SJCRH30 (cell line): ENCODE measurements at regions not wholly inside any gene's neighbourhood (a gene's known extent, or its start where the extent isn't known, plus 50 kb on each side); places are given as distances from the start of the nearest gene placed in this dataset.

Source experiments
- DNase-seq, 2 experiments: peaks; one replicate each; pipeline ENCODE4 v3.0.0-alpha.2; 2015 to 2020
- H3K27ac ChIP-seq: fragments of 250-450 bp; sonication (Bioruptor Pico); 2 replicates; pipeline ENCODE4 v1.5.1; 2020; ENCODE audit warnings: mild to moderate bottlenecking, moderate library complexity
- H3K27me3 ChIP-seq: fragments of 250-450 bp; sonication (Bioruptor Pico); 2 replicates; pipeline ENCODE4 v1.5.1; 2020; ENCODE audit warnings: mild to moderate bottlenecking, moderate library complexity
- H3K36me3 ChIP-seq: fragments of 250-450 bp; sonication (Bioruptor Pico); 2 replicates; pipeline ENCODE4 v1.5.1; 2020; ENCODE audit warnings: mild to moderate bottlenecking, moderate library complexity
- H3K4me1 ChIP-seq: fragments of 250-450 bp; sonication (Bioruptor Pico); 2 replicates; pipeline ENCODE4 v1.5.1; 2020; ENCODE audit warnings: mild to moderate bottlenecking, moderate library complexity
- H3K4me3 ChIP-seq: fragments of 250-450 bp; sonication (Bioruptor Pico); 2 replicates; pipeline ENCODE4 v1.5.1; 2020; ENCODE audit warnings: mild to moderate bottlenecking, moderate library complexity
- H3K9me3 ChIP-seq: fragments of 250-450 bp; sonication (Bioruptor Pico); replicated peaks from 2 replicates; pipeline ENCODE4 v1.5.1; 2020; ENCODE audit warnings: mild to moderate bottlenecking, moderate library complexity

GRCh38 chr15:45913451-45913850 lies 278.6 kb downstream of the SQOR start:
- Histone ChIP-seq H3K9me3 (no peaks in the 10 kb centered on the region; the same call in 1 of the 2 replicates), H3K4me1 (peaks cover 15% of the 10 kb centered on the region), H3K4me3 (no peak overlapping the region), H3K36me3 (no peaks in the 10 kb centered on the region), H3K27me3 (no peaks in the 10 kb centered on the region), H3K27ac (peak overlapping the region; percentile 35)
- peak; percentile 55 to 79 for DNase-seq

- H3K36me3 ChIP-seq, result no peaks in the 10 kb centered on the region
- no peaks in the 10 kb centered on the region for H3K9me3 ChIP-seq
- no peak overlapping the region for H3K4me3 ChIP-seq
- H3K27ac ChIP-seq, result peak overlapping the region; percentile 35; the same call in 1 of the 2 replicates
- H3K27me3 ChIP-seq, result no peaks in the 10 kb centered on the region
- peaks cover 15% of the 10 kb centered on the region for H3K4me1 ChIP-seq
- DNase-seq, result no peak
These were observed 279.6 kb downstream of the SQOR start for GRCh38 chr15:45914425-45914824.

- no peaks in the 10 kb centered on the region for H3K27me3 ChIP-seq
- DNase-seq, result no peak
- no peaks in the 10 kb centered on the region for H3K9me3 ChIP-seq
- no peak overlapping the region for H3K4me3 ChIP-seq
- no peak overlapping the region for H3K27ac ChIP-seq
- H3K4me1 ChIP-seq, result peaks cover 15% of the 10 kb centered on the region
- H3K36me3 ChIP-seq, result no peaks in the 10 kb centered on the region
These were observed 284.0 kb downstream of the SQOR start for GRCh38 chr15:45918839-45919238.

GRCh38 chr15:45919806-45920205 lies 285.0 kb downstream of the SQOR start:
- Histone ChIP-seq H3K9me3 (no peaks in the 10 kb centered on the region), H3K36me3 (no peaks in the 10 kb centered on the region), H3K27me3 (no peaks in the 10 kb centered on the region), H3K4me1 (peaks cover 11% of the 10 kb centered on the region; the same call in 1 of the 2 replicates), H3K27ac (no peak overlapping the region), H3K4me3 (no peak overlapping the region)
- peak in 1 of 2 experiments; percentile 10 for DNase-seq

- H3K4me3 ChIP-seq, result no peak overlapping the region
- no peaks in the 10 kb centered on the region for H3K27me3 ChIP-seq
- no peak overlapping the region for H3K27ac ChIP-seq
- H3K36me3 ChIP-seq, result no peaks in the 10 kb centered on the region
- no peaks in the 10 kb centered on the region for H3K9me3 ChIP-seq
- H3K4me1 ChIP-seq, result peaks cover 11% of the 10 kb centered on the region; the same call in 1 of the 2 replicates
- peak; percentile 49 to 54 for DNase-seq
These were observed 286.5 kb downstream of the SQOR start for GRCh38 chr15:45921376-45921775.

GRCh38 chr15:45921978-45922377 lies 287.1 kb downstream of the SQOR start:
- H3K4me1 ChIP-seq, result peaks cover 11% of the 10 kb centered on the region; the same call in 1 of the 2 replicates
- H3K36me3 ChIP-seq, result no peaks in the 10 kb centered on the region
- no peak overlapping the region for H3K27ac ChIP-seq
- H3K4me3 ChIP-seq, result no peak overlapping the region
- DNase-seq, result no peak
- H3K27me3 ChIP-seq, result no peaks in the 10 kb centered on the region
- H3K9me3 ChIP-seq, result no peaks in the 10 kb centered on the region

GRCh38 chr15:45941367-45941766 lies 306.5 kb downstream of the SQOR start:
- peaks cover 6% of the 10 kb centered on the region; the same call in 1 of the 2 replicates for H3K4me1 ChIP-seq
- H3K36me3 ChIP-seq, result no peaks in the 10 kb centered on the region
- H3K4me3 ChIP-seq, result no peak overlapping the region
- no peak overlapping the region for H3K27ac ChIP-seq
- H3K27me3 ChIP-seq, result no peaks in the 10 kb centered on the region
- no peak for DNase-seq
- 0 out of 2 replicates have a peak, but pooled peaks cover 3% of the 10 kb centered on the region for H3K9me3 ChIP-seq

- H3K27ac ChIP-seq, result no peak overlapping the region
- H3K36me3 ChIP-seq, result no peaks in the 10 kb centered on the region
These were observed 308.4 kb downstream of the SQOR start for GRCh38 chr15:45943240-45943639.

GRCh38 chr15:45946111-45946510 lies 311.3 kb downstream of the SQOR start:
- DNase-seq, result no peak
- H3K36me3 ChIP-seq, result no peaks in the 10 kb centered on the region
- H3K27ac ChIP-seq, result no peak overlapping the region
- H3K9me3 ChIP-seq, result 0 out of 2 replicates have a peak, but pooled peaks cover 3% of the 10 kb centered on the region
- no peaks in the 10 kb centered on the region for H3K27me3 ChIP-seq
- no peak overlapping the region for H3K4me3 ChIP-seq
- H3K4me1 ChIP-seq, result peaks cover 6% of the 10 kb centered on the region; the same call in 1 of the 2 replicates

More at GRCh38 chr15:45943240-45943639, 308.4 kb downstream of the SQOR start:
- H3K9me3 ChIP-seq, result 0 out of 2 replicates have a peak, but pooled peaks cover 3% of the 10 kb centered on the region
- no peaks in the 10 kb centered on the region for H3K27me3 ChIP-seq
- no peak overlapping the region for H3K4me3 ChIP-seq
- peak in 1 of 2 experiments; percentile 13 for DNase-seq
- H3K4me1 ChIP-seq, result peaks cover 6% of the 10 kb centered on the region; the same call in 1 of the 2 replicates

GRCh38 chr15:45948181-45948621 lies 313.4 kb downstream of the SQOR start:
- no peak for DNase-seq
- Histone ChIP-seq H3K4me1 (peaks cover 6% of the 10 kb centered on the region; the same call in 1 of the 2 replicates), H3K9me3 (0 out of 2 replicates have a peak, but pooled peaks cover 3% of the 10 kb centered on the region), H3K36me3 (no peaks in the 10 kb centered on the region), H3K4me3 (no peak overlapping the region), H3K27ac (no peak overlapping the region), H3K27me3 (no peaks in the 10 kb centered on the region)

- H3K27me3 ChIP-seq, result peaks cover 8% of the 10 kb centered on the region
- H3K9me3 ChIP-seq, result 0 out of 2 replicates have a peak, but pooled peaks cover 8% of the 10 kb centered on the region
- no peak overlapping the region for H3K4me3 ChIP-seq
- H3K4me1 ChIP-seq, result no peaks in the 10 kb centered on the region
- H3K27ac ChIP-seq, result no peak overlapping the region
- DNase-seq, result no peak
- H3K36me3 ChIP-seq, result no peaks in the 10 kb centered on the region
These were observed 324.1 kb downstream of the SQOR start for GRCh38 chr15:45958924-45959323.

GRCh38 chr15:45962733-45963132 lies 327.9 kb downstream of the SQOR start:
- Histone ChIP-seq H3K4me1 (no peaks in the 10 kb centered on the region), H3K9me3 (0 out of 2 replicates have a peak, but pooled peaks cover 7% of the 10 kb centered on the region), H3K27me3 (no peaks in the 10 kb centered on the region), H3K36me3 (no peaks in the 10 kb centered on the region), H3K4me3 (no peak overlapping the region), H3K27ac (no peak overlapping the region)
- DNase-seq, result no peak

GRCh38 chr15:45970542-45970941 lies 335.7 kb downstream of the SQOR start:
- Histone ChIP-seq H3K4me3 (no peak overlapping the region), H3K9me3 (no peaks in the 10 kb centered on the region), H3K27me3 (no peaks in the 10 kb centered on the region; the same call in 1 of the 2 replicates), H3K36me3 (no peaks in the 10 kb centered on the region), H3K4me1 (no peaks in the 10 kb centered on the region), H3K27ac (no peak overlapping the region)
- DNase-seq, result no peak

GRCh38 chr15:45980366-45980765 lies 345.5 kb downstream of the SQOR start:
- Histone ChIP-seq H3K27me3 (no peaks in the 10 kb centered on the region), H3K4me1 (no peaks in the 10 kb centered on the region), H3K36me3 (no peaks in the 10 kb centered on the region), H3K27ac (no peak overlapping the region), H3K9me3 (no peaks in the 10 kb centered on the region), H3K4me3 (no peak overlapping the region)
- DNase-seq, result no peak

- Histone ChIP-seq H3K36me3 (no peaks in the 10 kb centered on the region), H3K27me3 (no peaks in the 10 kb centered on the region)
- no peak for DNase-seq
These were observed 346.8 kb downstream of the SQOR start for GRCh38 chr15:45981625-45982024.

GRCh38 chr15:45991863-45992262 lies 357.0 kb downstream of the SQOR start:
- no peaks in the 10 kb centered on the region for H3K4me1 ChIP-seq
- no peak for DNase-seq
- H3K36me3 ChIP-seq, result no peaks in the 10 kb centered on the region
- H3K9me3 ChIP-seq, result no peaks in the 10 kb centered on the region; the same call in 1 of the 2 replicates
- H3K4me3 ChIP-seq, result no peak overlapping the region
- H3K27me3 ChIP-seq, result no peaks in the 10 kb centered on the region
- H3K27ac ChIP-seq, result no peak overlapping the region

More at GRCh38 chr15:45981625-45982024, 346.8 kb downstream of the SQOR start:
- Histone ChIP-seq H3K27ac (no peak overlapping the region), H3K4me1 (no peaks in the 10 kb centered on the region), H3K4me3 (no peak overlapping the region), H3K9me3 (no peaks in the 10 kb centered on the region)
